GM12865 (cell line): ENCODE measurements at regions not wholly inside any gene's neighbourhood (a gene's known extent, or its start where the extent isn't known, plus 50 kb on each side); places are given as distances from the start of the nearest gene placed in this dataset.
"Not testable (repeated sequence)": the region's sequence is repeated elsewhere in the genome, so short reads cannot be mapped to it uniquely, and the experiment has no call there.

ENCODE experiments used
- DNase-seq: peaks from one replicate; pipeline ENCODE4 v3.0.0; 2010; ENCODE audit warnings: low read depth
- H3K4me3 ChIP-seq: 2 replicates; pipeline ENCODE4 v1.5.1; 2011; ENCODE audit warnings: mild to moderate bottlenecking, low read depth, low read length, control low read depth
- CTCF ChIP-seq: IDR thresholded peaks from 2 replicates; pipeline ENCODE4 v1.5.1; 2011; ENCODE audit warnings: low read length, control low read depth, low read depth, inconsistent platforms; ENCODE audit not compliant: insufficient read depth; ENCODE audit errors: missing control alignments

GRCh38 chr5:26492906-26493459 is 545.4 kb downstream of the CDH9 start:
- no peak for TF ChIP-seq CTCF
- no peak for DNase-seq
- H3K4me3 ChIP-seq: no peak overlapping the region

- no peak for TF ChIP-seq CTCF
Observed at GRCh38 chr5:26487553-26487952, 550.8 kb downstream of the CDH9 start.

GRCh38 chr5:26486631-26487030 is 551.8 kb downstream of the CDH9 start:
- no peak for TF ChIP-seq CTCF
- no peak for DNase-seq
- no peak overlapping the region for H3K4me3 ChIP-seq

More at GRCh38 chr5:26487553-26487952, 550.8 kb downstream of the CDH9 start:
- no peak for DNase-seq
- no peak overlapping the region for H3K4me3 ChIP-seq

GRCh38 chr5:26485146-26485860 is 553.1 kb downstream of the CDH9 start:
- not testable (repeated sequence) for H3K4me3 ChIP-seq, DNase-seq

- TF ChIP-seq CTCF: peak; percentile 41
- peak; percentile 30 for DNase-seq
Observed at GRCh38 chr5:26482810-26483375, 555.5 kb downstream of the CDH9 start.

GRCh38 chr5:26482076-26482809 is 556.1 kb downstream of the CDH9 start:
- TF ChIP-seq CTCF: no peak
- DNase-seq: no peak
- H3K4me3 ChIP-seq: no peak overlapping the region

More at GRCh38 chr5:26482810-26483375, 555.5 kb downstream of the CDH9 start:
- H3K4me3 ChIP-seq: no peak overlapping the region

- no peak overlapping the region for H3K4me3 ChIP-seq
Observed at GRCh38 chr5:26470439-26470838, 567.9 kb downstream of the CDH9 start.

More at GRCh38 chr5:26470439-26470838, 567.9 kb downstream of the CDH9 start:
- no peak for TF ChIP-seq CTCF
- no peak for DNase-seq
